K562 (cell line): ENCODE measurements at regions not wholly inside any gene's neighbourhood (a gene's known extent, or its start where the extent isn't known, plus 50 kb on each side); places are given as distances from the start of the nearest gene placed in this dataset.

Source experiments
- ATAC-seq: fragments of 200-7000 bp; cut with Tn5 transposase; 3 replicates; pipeline ENCODE4 v1.9.1; 2020; ENCODE audit warnings: moderate library complexity
- BruUV-seq: library from RNA; stranded (reverse); fragments of 400-500 nt; replicated peaks from 2 replicates; lab custom pipeline; 2021; lab: Mats Ljungman, UMichigan
- CTCF ChIA-PET: fragments of 300-600 bp; formaldehyde crosslinking; extraction: SDS; loops from one replicate; lab custom pipeline; 2021; ENCODE audit warnings: low intra/inter-chr PET ratio; lab: Yijun Ruan, JAX
- POLR2A ChIA-PET: fragments of 300-600, 350-650 bp; sonication (Branson Sonifier 250); formaldehyde crosslinking; extraction: SDS; loops from one replicate; lab custom pipeline; 2021; ENCODE audit warnings: antibody characterized with exemption, inconsistent platforms; lab: Yijun Ruan, JAX
- DNase-seq, 4 experiments: peaks; one replicate each; pipeline versions ENCODE4 v3.0.0 to v3.0.0-alpha.2; 2011 to 2018; ENCODE audit warnings: low spot score in 3 of 4, mixed read lengths in 3 of 4; ENCODE audit errors: extremely low read depth in 1 of 4
- FAIRE-seq: peaks from 2 replicates; lab custom pipeline; 2011; peaks lifted over from hg19 to GRCh38; lab: Jason Lieb, UNC
- H2AFZ ChIP-seq: 2 replicates; pipeline ENCODE4 v1.6.0; 2011; ENCODE audit warnings: low read depth, low read length, control low read depth, inconsistent platforms
- H3K27ac ChIP-seq: fragments of 200-600 bp; 3 replicates; pipeline ENCODE4 v1.8.0; 2011; ENCODE audit warnings: low read depth, mild to moderate bottlenecking, control low read depth, inconsistent platforms, low read length, moderate library complexity, mixed read lengths; ENCODE audit errors: extremely low read depth
- H3K27me3 ChIP-seq, 2 experiments: fragments of 300-600 bp in 1 of 2; 2 replicates in 1 of 2; 3 replicates in 1 of 2; pipeline versions ENCODE4 v1.6.0 to v1.8.0; 2011; ENCODE audit warnings: inconsistent platforms in 2 of 2, low read length in 2 of 2, mild to moderate bottlenecking in 1 of 2, mixed read lengths in 1 of 2, moderate library complexity in 1 of 2; ENCODE audit not compliant: control insufficient read depth in 2 of 2, insufficient read depth in 2 of 2
- H3K36me3 ChIP-seq: fragments of 300-600 bp; 3 replicates; pipeline ENCODE4 v1.8.0; 2011; ENCODE audit warnings: mild to moderate bottlenecking, low read length, inconsistent platforms; ENCODE audit not compliant: control insufficient read depth, insufficient read depth
- H3K4me1 ChIP-seq, 2 experiments: fragments of 200-600 bp in 1 of 2; replicated peaks in 1 of 2; 2 replicates in 1 of 2; 3 replicates in 1 of 2; pipeline versions ENCODE4 v1.5.1 to v1.8.0; 2011; ENCODE audit warnings: inconsistent platforms in 2 of 2, low read length in 2 of 2, mild to moderate bottlenecking in 1 of 2, mixed read lengths in 1 of 2, moderate library complexity in 1 of 2; ENCODE audit not compliant: control insufficient read depth in 2 of 2, insufficient read depth in 2 of 2
- H3K4me2 ChIP-seq: 2 replicates; pipeline ENCODE4 v1.6.1; 2011; ENCODE audit warnings: low read length, control low read depth, inconsistent platforms, mixed read lengths; ENCODE audit not compliant: insufficient read depth
- H3K4me3 ChIP-seq: fragments of 200-600 bp; sonication (generic), shearing (Covaris generic); 2 replicates; pipeline ENCODE4 v1.5.1; 2016; ENCODE audit warnings: control low read depth, inconsistent platforms
- H3K79me2 ChIP-seq: fragments of 200-600 bp; 3 replicates; pipeline ENCODE4 v1.8.0; 2011; ENCODE audit warnings: low read length, inconsistent platforms; ENCODE audit not compliant: control insufficient read depth, insufficient read depth
- H3K9ac ChIP-seq, 2 experiments: 2 replicates each; pipeline versions ENCODE4 v1.6.0 to v1.6.1; 2011; ENCODE audit warnings: low read depth in 2 of 2, low read length in 2 of 2, control low read depth in 1 of 2, inconsistent platforms in 1 of 2, mild to moderate bottlenecking in 1 of 2, mixed read lengths in 1 of 2; ENCODE audit not compliant: insufficient read depth in 1 of 2
- H3K9me1 ChIP-seq: one replicate; pipeline ENCODE4 v1.6.0; 2011; ENCODE audit warnings: inconsistent platforms, mild to moderate bottlenecking, low read length, moderate library complexity; ENCODE audit not compliant: control insufficient read depth, insufficient read depth
- H3K9me3 ChIP-seq: replicated peaks from 2 replicates; pipeline ENCODE4 v1.5.1; 2011; ENCODE audit warnings: low read depth, low read length, inconsistent platforms; ENCODE audit not compliant: control insufficient read depth, insufficient read depth
- H4K20me1 ChIP-seq: replicated peaks from 2 replicates; pipeline ENCODE4 v1.6.1; 2011; ENCODE audit warnings: low read length, inconsistent platforms, mixed read lengths; ENCODE audit not compliant: control insufficient read depth, insufficient read depth
- DMBX1 ChIP-seq: fragments of 250-450 bp; sonication (Bioruptor Pico); IDR thresholded peaks from 2 replicates; pipeline ENCODE4 v1.8.0; 2022; ENCODE audit warnings: inconsistent platforms, mild to moderate bottlenecking, moderate library complexity, borderline replicate concordance
- E2F6 ChIP-seq, 2 experiments: IDR thresholded peaks; 2 replicates each; pipeline ENCODE4 v1.6.1; 2011; ENCODE audit warnings: borderline replicate concordance in 1 of 2, control low read depth in 1 of 2, low read depth in 1 of 2, low read length in 1 of 2, mild to moderate bottlenecking in 1 of 2, mixed read lengths in 1 of 2, moderate library complexity in 1 of 2; ENCODE audit not compliant: insufficient read depth in 1 of 2, insufficient read length in 1 of 2, poor library complexity in 1 of 2, severe bottlenecking in 1 of 2; ENCODE audit errors: extremely low read depth in 1 of 2
- GATAD2B ChIP-seq: fragments of 450-650 bp; IDR thresholded peaks from 2 replicates; pipeline ENCODE4 v1.6.1; 2017; ENCODE audit warnings: mild to moderate bottlenecking, borderline replicate concordance
- L3MBTL2 ChIP-seq: fragments of 450-650 bp; IDR thresholded peaks from 2 replicates; pipeline ENCODE4 v1.6.1; 2016; ENCODE audit warnings: mild to moderate bottlenecking, moderate library complexity
- MED1 ChIP-seq: sonication (generic); formaldehyde crosslinking; IDR thresholded peaks from 2 replicates; pipeline ENCODE4 v1.8.1; 2023; ENCODE audit warnings: missing genetic modification reagents, borderline replicate concordance
- TARDBP ChIP-seq: fragments of 450-650 bp; IDR thresholded peaks from 2 replicates; pipeline ENCODE4 v1.6.1; 2016
- ZNF639 ChIP-seq, 2 experiments: fragments of 200-800 bp in 1 of 2; sonication (Bioruptor generic) in 1 of 2; sonication (generic) in 1 of 2; formaldehyde crosslinking in 1 of 2; IDR thresholded peaks in 1 of 2; conservative IDR thresholded peaks in 1 of 2; 2 replicates each; pipeline versions ENCODE4 v1.5.0 to v1.6.1; 2016 to 2020; ENCODE audit warnings: missing compliant biosample characterization in 1 of 2, missing genetic modification characterization in 1 of 2, missing genetic modification reagents in 1 of 2
- WGBS: fragments of 100-300 bp; shearing (Covaris generic); methylation state at CpG from one replicate; pipeline ENCODE4 v1.1.6; 2016; ENCODE audit warnings: low coverage, mixed read lengths; ENCODE audit not compliant: insufficient coverage; ENCODE audit errors: missing lambda C conversion rate; 5-methylcytosine and 5-hydroxymethylcytosine counted together
- in situ Hi-C: fragments of 300-500 bp; cut with MboI; formaldehyde crosslinking; loops from 4 replicates; pipeline ENCODE4 v1.15.0; 2018; ENCODE audit warnings: inconsistent platforms, mixed read lengths
- intact Hi-C: fragments of 100-400 bp; cut with micrococcal nuclease; formaldehyde crosslinking; loops from 2 replicates; pipeline ENCODE4 v1.14.2; 2022
- TF ChIP-seq, protein P1 (sequence below): fragments of 150-350 bp; conservative IDR thresholded peaks from 2 replicates; pipeline ENCODE4 v1.6.1; 2014; ENCODE audit warnings: low read length
- TF ChIP-seq, protein P2 (sequence below): sonication (generic); formaldehyde crosslinking; IDR thresholded peaks from 2 replicates; pipeline ENCODE4 v1.8.0; 2022; ENCODE audit warnings: mild to moderate bottlenecking, missing genetic modification reagents
- TF ChIP-seq, protein P3 (sequence below), 2 experiments: fragments of 450-650 bp; conservative IDR thresholded peaks; 2 replicates each; pipeline ENCODE4 v1.6.1; 2017; ENCODE audit warnings: mild to moderate bottlenecking in 2 of 2, moderate library complexity in 2 of 2

GRCh38 chr15:67945131-67945530 is 105.3 kb upstream of the RNU6-1 start (continued):
- TF ChIP-seq, protein P1, sequence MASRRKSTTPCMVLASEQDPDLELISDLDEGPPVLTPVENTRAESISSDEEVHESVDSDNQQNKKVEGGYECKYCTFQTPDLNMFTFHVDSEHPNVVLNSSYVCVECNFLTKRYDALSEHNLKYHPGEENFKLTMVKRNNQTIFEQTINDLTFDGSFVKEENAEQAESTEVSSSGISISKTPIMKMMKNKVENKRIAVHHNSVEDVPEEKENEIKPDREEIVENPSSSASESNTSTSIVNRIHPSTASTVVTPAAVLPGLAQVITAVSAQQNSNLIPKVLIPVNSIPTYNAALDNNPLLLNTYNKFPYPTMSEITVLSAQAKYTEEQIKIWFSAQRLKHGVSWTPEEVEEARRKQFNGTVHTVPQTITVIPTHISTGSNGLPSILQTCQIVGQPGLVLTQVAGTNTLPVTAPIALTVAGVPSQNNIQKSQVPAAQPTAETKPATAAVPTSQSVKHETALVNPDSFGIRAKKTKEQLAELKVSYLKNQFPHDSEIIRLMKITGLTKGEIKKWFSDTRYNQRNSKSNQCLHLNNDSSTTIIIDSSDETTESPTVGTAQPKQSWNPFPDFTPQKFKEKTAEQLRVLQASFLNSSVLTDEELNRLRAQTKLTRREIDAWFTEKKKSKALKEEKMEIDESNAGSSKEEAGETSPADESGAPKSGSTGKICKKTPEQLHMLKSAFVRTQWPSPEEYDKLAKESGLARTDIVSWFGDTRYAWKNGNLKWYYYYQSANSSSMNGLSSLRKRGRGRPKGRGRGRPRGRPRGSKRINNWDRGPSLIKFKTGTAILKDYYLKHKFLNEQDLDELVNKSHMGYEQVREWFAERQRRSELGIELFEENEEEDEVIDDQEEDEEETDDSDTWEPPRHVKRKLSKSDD, result no peak
- TF ChIP-seq, protein P2, sequence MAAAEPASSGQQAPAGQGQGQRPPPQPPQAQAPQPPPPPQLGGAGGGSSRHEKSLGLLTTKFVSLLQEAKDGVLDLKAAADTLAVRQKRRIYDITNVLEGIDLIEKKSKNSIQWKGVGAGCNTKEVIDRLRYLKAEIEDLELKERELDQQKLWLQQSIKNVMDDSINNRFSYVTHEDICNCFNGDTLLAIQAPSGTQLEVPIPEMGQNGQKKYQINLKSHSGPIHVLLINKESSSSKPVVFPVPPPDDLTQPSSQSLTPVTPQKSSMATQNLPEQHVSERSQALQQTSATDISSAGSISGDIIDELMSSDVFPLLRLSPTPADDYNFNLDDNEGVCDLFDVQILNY, result no peak

- Histone ChIP-seq H3K4me2 (no peak overlapping the region), H3K9me3 (no peaks in the 10 kb centered on the region), H3K9ac (peak overlapping the region in 1 of 2 experiments; percentile 49; a peak in 1 of 4 replicates), H3K9me1 (no peaks in the 10 kb centered on the region), H2AFZ (peak overlapping the region; percentile 90), H4K20me1 (no peaks in the 10 kb centered on the region), H3K36me3 (no peaks in the 10 kb centered on the region), H3K27ac (no peak overlapping the region), H3K4me1 (peaks cover 12% of the 10 kb centered on the region in 2 experiments; a peak in 4 of 5 replicates), H3K79me2 (no peaks in the 10 kb centered on the region), H3K4me3 (no peak overlapping the region), H3K27me3 (no peaks in the 10 kb centered on the region; a peak in 1 of 5 replicates)
- FAIRE-seq (no peak), ATAC-seq (peak; percentile 87), DNase-seq (peak in 3 of 4 experiments; percentile 50 to 59 (median 54))
- WGBS, result 37% methylated on average over 6 of the region's 6 CpGs
- intact Hi-C loops (no loop called here), in situ Hi-C loops (no loop called here)
- ChIA-PET POLR2A (interaction anchor here (0.6 to 1.1 kb wide), 2 partner anchors 49 to 141 kb away, joined by 3 read pairs; no protein-coding TSS in a partner anchor), CTCF (no interaction called here)
- BruUV-seq, result no TSS peak
- peak; percentile 34; the same call in 1 of the 2 replicates for TF ChIP-seq L3MBTL2
- peak in 1 of 2 experiments; percentile 54 for TF ChIP-seq E2F6 (IDR thresholded peaks at IDR 0.05; ENCODE audit: borderline replicate concordance in 1 of 2, extremely low read depth in 1 of 2, insufficient read depth in 1 of 2, insufficient read length in 1 of 2, low read depth in 1 of 2, low read length in 1 of 2, poor library complexity in 1 of 2, severe bottlenecking in 1 of 2)
- no peak for TF ChIP-seq ZNF639 (CRISPR knock-in tag; conservative IDR thresholded peaks at IDR 0.05 in 1 of 2, IDR thresholded peaks at IDR 0.05 in 1 of 2)
- no peak for TF ChIP-seq TARDBP
- no peak for TF ChIP-seq DMBX1 (CRISPR knock-in tag)
- TF ChIP-seq, protein P3, sequence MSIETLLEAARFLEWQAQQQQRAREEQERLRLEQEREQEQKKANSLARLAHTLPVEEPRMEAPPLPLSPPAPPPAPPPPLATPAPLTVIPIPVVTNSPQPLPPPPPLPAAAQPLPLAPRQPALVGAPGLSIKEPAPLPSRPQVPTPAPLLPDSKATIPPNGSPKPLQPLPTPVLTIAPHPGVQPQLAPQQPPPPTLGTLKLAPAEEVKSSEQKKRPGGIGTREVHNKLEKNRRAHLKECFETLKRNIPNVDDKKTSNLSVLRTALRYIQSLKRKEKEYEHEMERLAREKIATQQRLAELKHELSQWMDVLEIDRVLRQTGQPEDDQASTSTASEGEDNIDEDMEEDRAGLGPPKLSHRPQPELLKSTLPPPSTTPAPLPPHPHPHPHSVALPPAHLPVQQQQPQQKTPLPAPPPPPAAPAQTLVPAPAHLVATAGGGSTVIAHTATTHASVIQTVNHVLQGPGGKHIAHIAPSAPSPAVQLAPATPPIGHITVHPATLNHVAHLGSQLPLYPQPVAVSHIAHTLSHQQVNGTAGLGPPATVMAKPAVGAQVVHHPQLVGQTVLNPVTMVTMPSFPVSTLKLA (conservative IDR thresholded peaks at IDR 0.05), result peak; percentile 29 to 36; a peak in 1 of 4 replicates
- no peak for TF ChIP-seq MED1 (CRISPR knock-in tag)
- TF ChIP-seq GATAD2B, result no peak
Observed at GRCh38 chr15:67945951-67946700, 106.3 kb upstream of the RNU6-1 start.
